HepG2 (cell line): ENCODE measurements at regions not wholly inside any gene's neighbourhood (a gene's known extent, or its start where the extent isn't known, plus 50 kb on each side); places are given as distances from the start of the nearest gene placed in this dataset.

ENCODE experiments used
- AHR ChIP-seq: IDR thresholded peaks from 2 replicates; pipeline ENCODE4 v1.6.1; 2018; ENCODE audit warnings: missing genetic modification reagents, missing compliant biosample characterization
- ARHGAP35 ChIP-seq: sonication (generic); formaldehyde crosslinking; IDR thresholded peaks from 2 replicates; pipeline ENCODE4 v1.9.0; 2022; ENCODE audit warnings: mild to moderate bottlenecking, inconsistent platforms, moderate library complexity, missing genetic modification reagents, borderline replicate concordance
- ASH2L ChIP-seq: fragments of 300-600, 200-600 bp; sonication (generic); IDR thresholded peaks from 2 replicates; pipeline ENCODE4 v1.7.0; 2017; ENCODE audit warnings: low read depth, mild to moderate bottlenecking, moderate library complexity, mixed read lengths, low read length; ENCODE audit not compliant: insufficient read length
- BCLAF1 ChIP-seq: fragments of 450-650 bp; IDR thresholded peaks from 2 replicates; pipeline ENCODE4 v1.6.1; 2017; ENCODE audit warnings: mild to moderate bottlenecking
- GLMP ChIP-seq: sonication (generic); formaldehyde crosslinking; IDR thresholded peaks from 2 replicates; pipeline ENCODE4 v1.9.0; 2021; ENCODE audit warnings: missing genetic modification reagents, mild to moderate bottlenecking, borderline replicate concordance
- GRHL1 ChIP-seq: sonication (generic); formaldehyde crosslinking; conservative IDR thresholded peaks from 2 replicates; pipeline ENCODE4 v1.8.0; 2022; ENCODE audit warnings: missing genetic modification reagents
- HNF4G ChIP-seq, 2 experiments: sonication (generic) in 1 of 2; formaldehyde crosslinking in 1 of 2; IDR thresholded peaks; 2 replicates each; pipeline versions ENCODE4 v1.4.0 to v1.6.1; 2011 to 2020; ENCODE audit warnings: borderline replicate concordance in 2 of 2, low read depth in 2 of 2, mild to moderate bottlenecking in 2 of 2, low read length in 1 of 2, missing genetic modification reagents in 1 of 2, moderate library complexity in 1 of 2
- PHF20 ChIP-seq: sonication (generic); formaldehyde crosslinking; IDR thresholded peaks from 2 replicates; pipeline ENCODE4 v1.5.0; 2020; ENCODE audit warnings: mild to moderate bottlenecking, missing genetic modification reagents
- PRDM10 ChIP-seq: sonication (generic); formaldehyde crosslinking; IDR thresholded peaks from 2 replicates; pipeline ENCODE4 v1.4.0; 2020; ENCODE audit warnings: low read depth, missing genetic modification reagents
- RXRB ChIP-seq: IDR thresholded peaks from 2 replicates; pipeline ENCODE4 v1.6.1; 2016; ENCODE audit warnings: borderline replicate concordance, missing genetic modification reagents, missing compliant biosample characterization
- SRY ChIP-seq: sonication (generic); formaldehyde crosslinking; IDR thresholded peaks from 2 replicates; pipeline ENCODE4 v1.8.0; 2022; ENCODE audit warnings: mild to moderate bottlenecking, missing genetic modification reagents
- TCF7L2 ChIP-seq: IDR thresholded peaks from 2 replicates; pipeline ENCODE4 v1.6.1; 2011; ENCODE audit warnings: mild to moderate bottlenecking, low read depth, low read length, moderate library complexity
- ZBTB33 ChIP-seq: sonication (generic); formaldehyde crosslinking; IDR thresholded peaks from 2 replicates; pipeline ENCODE4 v1.4.0; 2020; ENCODE audit warnings: missing genetic modification reagents
- ZNF33A ChIP-seq: sonication (generic); formaldehyde crosslinking; IDR thresholded peaks from 2 replicates; pipeline ENCODE4 v1.5.1; 2020; ENCODE audit warnings: missing genetic modification reagents, mild to moderate bottlenecking, moderate library complexity, borderline replicate concordance

GRCh38 chr6:13873288-13874190 is 51.2 kb upstream of the RNF182 start (continued):
- TF ChIP-seq ZBTB33 (CRISPR knock-in tag) = peak; percentile 54
- TF ChIP-seq ASH2L = peak; percentile 56
- no peak for TF ChIP-seq GLMP (CRISPR knock-in tag)
- peak; percentile 85; the same call in 1 of the 2 replicates for TF ChIP-seq AHR (CRISPR knock-in tag)
- TF ChIP-seq SRY (CRISPR knock-in tag) = peak; percentile 85; the same call in 1 of the 2 replicates
- peak; percentile 82 for TF ChIP-seq ARHGAP35 (CRISPR knock-in tag)
- no peak for TF ChIP-seq TCF7L2
- TF ChIP-seq PHF20 (CRISPR knock-in tag) = 0 out of 2 replicates have a peak, but pooled peaks have one; percentile 56
- TF ChIP-seq RXRB (CRISPR knock-in tag) = peak; percentile 64
- TF ChIP-seq PRDM10 (CRISPR knock-in tag) = no peak
- no peak for TF ChIP-seq HNF4G (IDR thresholded peaks at IDR 0.05; ENCODE audit: borderline replicate concordance, low read depth, low read length)
- no peak for TF ChIP-seq HNF4G (CRISPR knock-in tag; IDR thresholded peaks at IDR 0.05; ENCODE audit: borderline replicate concordance, low read depth)
- TF ChIP-seq GRHL1 = no peak
- TF ChIP-seq ZNF33A (CRISPR knock-in tag) = no peak
- no peak for TF ChIP-seq BCLAF1
